GM18502 (cell line): ENCODE measurements at regions not wholly inside any gene's neighbourhood (a gene's known extent, or its start where the extent isn't known, plus 50 kb on each side); places are given as distances from the start of the nearest gene placed in this dataset.

ENCODE experiments used
- ATAC-seq: cut with Tn5 transposase; IDR thresholded peaks from one replicate; pipeline ENCODE4 v1.9.1; 2021; ENCODE audit warnings: mild to moderate bottlenecking; ENCODE audit not compliant: unreplicated experiment, poor library complexity

- no peak for ATAC-seq
Observed at GRCh38 chr7:12456506-12456905, 52.8 kb upstream of the VWDE start.

GRCh38 chr7:12458520-12459131, 55.0 kb upstream of the VWDE start:
- peak; percentile 98 for ATAC-seq

GRCh38 chr7:12467837-12468236, 64.2 kb upstream of the VWDE start:
- no peak for ATAC-seq

- no peak for ATAC-seq
Observed at GRCh38 chr7:12469568-12469967, 65.9 kb upstream of the VWDE start.

- no peak for ATAC-seq
Observed at GRCh38 chr7:12470930-12471329, 67.3 kb upstream of the VWDE start.

GRCh38 chr7:12474035-12474434, 70.4 kb upstream of the VWDE start:
- ATAC-seq = no peak

GRCh38 chr7:12475362-12476063, 71.8 kb upstream of the VWDE start:
- no peak for ATAC-seq

GRCh38 chr7:12477620-12478019, 74.0 kb upstream of the VWDE start:
- no peak for ATAC-seq

GRCh38 chr7:12481722-12482121, 78.1 kb upstream of the VWDE start:
- ATAC-seq = peak; percentile 94

- no peak for ATAC-seq
Observed at GRCh38 chr7:12485845-12486244, 82.2 kb upstream of the VWDE start.

- no peak for ATAC-seq
Observed at GRCh38 chr7:12488341-12488740, 82.2 kb upstream of the SCIN start.

- ATAC-seq = peak; percentile 85
Observed at GRCh38 chr7:12490107-12490688, 80.3 kb upstream of the SCIN start.

GRCh38 chr7:12490940-12491339, 79.6 kb upstream of the SCIN start:
- no peak for ATAC-seq

GRCh38 chr7:12491526-12491925, 79.0 kb upstream of the SCIN start:
- no peak for ATAC-seq

- no peak for ATAC-seq
Observed at GRCh38 chr7:12493407-12493806, 77.1 kb upstream of the SCIN start.

- ATAC-seq = no peak
Observed at GRCh38 chr7:12493863-12494686, 76.4 kb upstream of the SCIN start.

GRCh38 chr7:12494687-12495024, 75.9 kb upstream of the SCIN start:
- no peak for ATAC-seq

GRCh38 chr7:12496901-12497674, 73.4 kb upstream of the SCIN start:
- peak; percentile 69 for ATAC-seq

GRCh38 chr7:12504149-12504548, 66.4 kb upstream of the SCIN start:
- ATAC-seq = no peak

GRCh38 chr7:12508005-12508404, 62.5 kb upstream of the SCIN start:
- ATAC-seq = no peak
